Left lung (tissue), 4 donors: ENCODE measurements at regions not wholly inside any gene's neighbourhood (a gene's known extent, or its start where the extent isn't known, plus 50 kb on each side); places are given as distances from the start of the nearest gene placed in this dataset.

ENCODE experiments used
- ATAC-seq: fragments of 200-7000 bp; cut with Tn5 transposase; one replicate; pipeline ENCODE4 v1.9.1; 2020; ENCODE audit warnings: moderate library complexity
- DNase-seq, 4 donors: peaks; one replicate each; pipeline ENCODE4 v3.0.0-alpha.2; 2013 to 2020
- H3K27ac ChIP-seq, 2 donors: fragments of 200-600 bp; sonication (generic) in 1 of 2; one replicate each; pipeline versions ENCODE4 v1.5.0 to v1.8.0; 2020 to 2021
- H3K27me3 ChIP-seq, 2 donors: fragments of 200-600 bp; sonication (generic) in 1 of 2; one replicate each; pipeline versions ENCODE4 v1.5.0 to v1.8.0; 2020 to 2021
- H3K36me3 ChIP-seq, 2 donors: fragments of 200-600 bp; sonication (generic) in 1 of 2; one replicate each; pipeline versions ENCODE4 v1.5.0 to v1.8.0; 2020 to 2021
- H3K4me1 ChIP-seq, 2 donors: fragments of 200-600 bp; one replicate each; pipeline ENCODE4 v1.8.0; 2021
- H3K4me3 ChIP-seq, 2 donors: fragments of 200-600 bp; sonication (generic) in 1 of 2; one replicate each; pipeline versions ENCODE4 v1.5.0 to v1.8.0; 2020 to 2021; ENCODE audit warnings: mild to moderate bottlenecking in 1 of 2
- H3K9me3 ChIP-seq, 2 donors: fragments of 200-600 bp; sonication (generic) in 1 of 2; one replicate each; pipeline versions ENCODE4 v1.5.0 to v1.8.0; 2020 to 2021
- intact Hi-C, 2 donors: fragments of 100-400 bp; cut with DNase I; formaldehyde crosslinking; loops; one replicate each; pipeline versions ENCODE4 v1.11.2 to v1.14.2; 2022
- TF ChIP-seq, protein P1 (sequence below), 2 donors: fragments of 200-600 bp; sonication (generic) in 1 of 2; IDR thresholded peaks; one replicate each; pipeline versions ENCODE4 v1.5.0 to v1.8.0; 2021; ENCODE audit warnings: antibody characterized with exemption in 2 of 2
- donor health status: DM: no; HTN: yes; CAD: no.
- donor health status: DM: no; HTN: no; CAD: no.

DNA sequence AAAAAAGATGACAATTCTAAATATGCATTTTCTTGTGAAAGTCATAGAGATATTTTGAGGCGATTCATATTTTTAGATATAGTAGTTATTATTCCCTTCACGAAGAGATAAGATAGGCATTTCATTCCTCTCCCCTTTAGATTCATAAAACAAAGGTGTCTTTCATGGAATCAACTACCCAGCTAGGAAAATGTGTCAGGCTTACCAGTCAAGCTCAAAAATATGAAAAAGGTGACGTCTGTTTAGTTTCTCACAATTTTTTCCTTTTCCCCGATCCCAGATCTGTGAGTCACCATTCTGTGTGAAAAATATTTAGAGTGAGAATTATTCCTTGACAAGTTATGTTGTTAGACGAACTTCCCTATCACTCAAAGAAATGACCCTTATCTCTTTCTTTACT, 95.4 kb upstream of the FN1 start:
- TF ChIP-seq, protein P1, sequence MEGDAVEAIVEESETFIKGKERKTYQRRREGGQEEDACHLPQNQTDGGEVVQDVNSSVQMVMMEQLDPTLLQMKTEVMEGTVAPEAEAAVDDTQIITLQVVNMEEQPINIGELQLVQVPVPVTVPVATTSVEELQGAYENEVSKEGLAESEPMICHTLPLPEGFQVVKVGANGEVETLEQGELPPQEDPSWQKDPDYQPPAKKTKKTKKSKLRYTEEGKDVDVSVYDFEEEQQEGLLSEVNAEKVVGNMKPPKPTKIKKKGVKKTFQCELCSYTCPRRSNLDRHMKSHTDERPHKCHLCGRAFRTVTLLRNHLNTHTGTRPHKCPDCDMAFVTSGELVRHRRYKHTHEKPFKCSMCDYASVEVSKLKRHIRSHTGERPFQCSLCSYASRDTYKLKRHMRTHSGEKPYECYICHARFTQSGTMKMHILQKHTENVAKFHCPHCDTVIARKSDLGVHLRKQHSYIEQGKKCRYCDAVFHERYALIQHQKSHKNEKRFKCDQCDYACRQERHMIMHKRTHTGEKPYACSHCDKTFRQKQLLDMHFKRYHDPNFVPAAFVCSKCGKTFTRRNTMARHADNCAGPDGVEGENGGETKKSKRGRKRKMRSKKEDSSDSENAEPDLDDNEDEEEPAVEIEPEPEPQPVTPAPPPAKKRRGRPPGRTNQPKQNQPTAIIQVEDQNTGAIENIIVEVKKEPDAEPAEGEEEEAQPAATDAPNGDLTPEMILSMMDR (IDR thresholded peaks at IDR 0.05), result no peak
- peak overlapping the region in 1 of 2 donors; percentile 60 for H3K27ac ChIP-seq
- H3K27me3 ChIP-seq, result no peaks in the 10 kb centered on the region
- ATAC-seq, result no peak
- no peak for DNase-seq
- H3K9me3 ChIP-seq, result peaks cover 0 to 14% of the 10 kb centered on the region in 2 donors
- H3K36me3 ChIP-seq, result no peaks in the 10 kb centered on the region
- intact Hi-C loops, result no loop called here
- peaks cover 0 to 3% of the 10 kb centered on the region in 2 donors for H3K4me1 ChIP-seq
- H3K4me3 ChIP-seq, result no peak overlapping the region

- no peak overlapping the region for H3K4me3 ChIP-seq
- no peaks in the 10 kb centered on the region for H3K27me3 ChIP-seq
- H3K9me3 ChIP-seq, result peaks cover 0 to 14% of the 10 kb centered on the region in 2 donors
- DNase-seq (no peak), ATAC-seq (no peak)
- no peaks in the 10 kb centered on the region for H3K4me1 ChIP-seq
- intact Hi-C loops, result no loop called here
- no peaks in the 10 kb centered on the region for H3K36me3 ChIP-seq
- H3K27ac ChIP-seq, result peak overlapping the region in 1 of 2 donors; percentile 60
- TF ChIP-seq, protein P1 (IDR thresholded peaks at IDR 0.05), result no peak
These were observed 94.5 kb upstream of the FN1 start for GRCh38 chr2:215530191-215530968.

GRCh38 chr2:215529271-215529670, 93.4 kb upstream of the FN1 start:
- Histone ChIP-seq H3K36me3 (no peaks in the 10 kb centered on the region), H3K27ac (no peak overlapping the region), H3K4me3 (no peak overlapping the region), H3K27me3 (no peaks in the 10 kb centered on the region), H3K4me1 (no peaks in the 10 kb centered on the region), H3K9me3 (peaks cover 0 to 13% of the 10 kb centered on the region in 2 donors)
- DNase-seq (no peak), ATAC-seq (peak; percentile 25)
- intact Hi-C loops, result no loop called here
- TF ChIP-seq, protein P1 (IDR thresholded peaks at IDR 0.05), result no peak

GRCh38 chr2:215528555-215528954, 92.7 kb upstream of the FN1 start:
- Histone ChIP-seq H3K27ac (no peak overlapping the region), H3K4me1 (no peaks in the 10 kb centered on the region), H3K9me3 (peaks cover 0 to 6% of the 10 kb centered on the region in 2 donors), H3K36me3 (no peaks in the 10 kb centered on the region), H3K4me3 (no peak overlapping the region), H3K27me3 (no peaks in the 10 kb centered on the region)
- DNase-seq, result no peak
- TF ChIP-seq, protein P1 (IDR thresholded peaks at IDR 0.05), result no peak
- intact Hi-C loops, result no loop called here
- ATAC-seq, result peak; percentile 39

DNA sequence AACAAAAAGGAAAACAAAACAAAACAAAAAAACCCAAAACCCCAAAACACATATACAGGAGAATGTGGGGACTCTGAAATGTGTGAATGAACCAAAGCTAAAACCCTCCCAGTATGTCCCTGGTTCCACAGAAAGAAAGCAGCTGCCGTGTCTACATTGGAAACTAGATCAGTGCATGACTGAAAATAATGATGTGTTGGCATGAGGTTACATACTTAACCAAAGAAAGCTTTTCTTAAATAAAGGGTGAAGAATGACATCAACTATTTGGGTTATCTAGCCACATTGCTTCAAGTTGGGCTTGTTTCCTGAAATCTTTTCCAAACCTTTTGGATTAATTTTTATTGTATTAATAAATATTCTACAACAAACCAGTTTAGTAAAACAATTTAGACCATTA, 91.9 kb upstream of the FN1 start:
- no peaks in the 10 kb centered on the region for H3K4me1 ChIP-seq
- H3K9me3 ChIP-seq, result peaks cover 0 to 3% of the 10 kb centered on the region in 2 donors
- intact Hi-C loops, result no loop called here
- no peaks in the 10 kb centered on the region for H3K27me3 ChIP-seq
- H3K36me3 ChIP-seq, result no peaks in the 10 kb centered on the region
- H3K4me3 ChIP-seq, result no peak overlapping the region
- TF ChIP-seq, protein P1 (IDR thresholded peaks at IDR 0.05), result no peak
- no peak overlapping the region for H3K27ac ChIP-seq
- ATAC-seq (peak; percentile 45), DNase-seq (peak in 1 of 4 donors; percentile 54)
